K562 (cell line): ENCODE measurements at regions not wholly inside any gene's neighbourhood (a gene's known extent, or its start where the extent isn't known, plus 50 kb on each side); places are given as distances from the start of the nearest gene placed in this dataset.

Source experiments
- ATAC-seq: fragments of 200-7000 bp; cut with Tn5 transposase; 3 replicates; pipeline ENCODE4 v1.9.1; 2020; ENCODE audit warnings: moderate library complexity
- BruUV-seq: library from RNA; stranded (reverse); fragments of 400-500 nt; replicated peaks from 2 replicates; lab custom pipeline; 2021; lab: Mats Ljungman, UMichigan
- CTCF ChIA-PET: fragments of 300-600 bp; formaldehyde crosslinking; extraction: SDS; loops from one replicate; lab custom pipeline; 2021; ENCODE audit warnings: low intra/inter-chr PET ratio; lab: Yijun Ruan, JAX
- POLR2A ChIA-PET: fragments of 300-600, 350-650 bp; sonication (Branson Sonifier 250); formaldehyde crosslinking; extraction: SDS; loops from one replicate; lab custom pipeline; 2021; ENCODE audit warnings: antibody characterized with exemption, inconsistent platforms; lab: Yijun Ruan, JAX
- DNase-seq, 4 experiments: peaks; one replicate each; pipeline versions ENCODE4 v3.0.0 to v3.0.0-alpha.2; 2011 to 2018; ENCODE audit warnings: low spot score in 3 of 4, mixed read lengths in 3 of 4; ENCODE audit errors: extremely low read depth in 1 of 4
- FAIRE-seq: peaks from 2 replicates; lab custom pipeline; 2011; peaks lifted over from hg19 to GRCh38; lab: Jason Lieb, UNC
- H2AFZ ChIP-seq: 2 replicates; pipeline ENCODE4 v1.6.0; 2011; ENCODE audit warnings: low read depth, low read length, control low read depth, inconsistent platforms
- H3K27ac ChIP-seq: fragments of 200-600 bp; 3 replicates; pipeline ENCODE4 v1.8.0; 2011; ENCODE audit warnings: low read depth, mild to moderate bottlenecking, control low read depth, inconsistent platforms, low read length, moderate library complexity, mixed read lengths; ENCODE audit errors: extremely low read depth
- H3K27me3 ChIP-seq, 2 experiments: fragments of 300-600 bp in 1 of 2; 2 replicates in 1 of 2; 3 replicates in 1 of 2; pipeline versions ENCODE4 v1.6.0 to v1.8.0; 2011; ENCODE audit warnings: inconsistent platforms in 2 of 2, low read length in 2 of 2, mild to moderate bottlenecking in 1 of 2, mixed read lengths in 1 of 2, moderate library complexity in 1 of 2; ENCODE audit not compliant: control insufficient read depth in 2 of 2, insufficient read depth in 2 of 2
- H3K36me3 ChIP-seq: fragments of 300-600 bp; 3 replicates; pipeline ENCODE4 v1.8.0; 2011; ENCODE audit warnings: mild to moderate bottlenecking, low read length, inconsistent platforms; ENCODE audit not compliant: control insufficient read depth, insufficient read depth
- H3K4me1 ChIP-seq, 2 experiments: fragments of 200-600 bp in 1 of 2; replicated peaks in 1 of 2; 2 replicates in 1 of 2; 3 replicates in 1 of 2; pipeline versions ENCODE4 v1.5.1 to v1.8.0; 2011; ENCODE audit warnings: inconsistent platforms in 2 of 2, low read length in 2 of 2, mild to moderate bottlenecking in 1 of 2, mixed read lengths in 1 of 2, moderate library complexity in 1 of 2; ENCODE audit not compliant: control insufficient read depth in 2 of 2, insufficient read depth in 2 of 2
- H3K4me2 ChIP-seq: 2 replicates; pipeline ENCODE4 v1.6.1; 2011; ENCODE audit warnings: low read length, control low read depth, inconsistent platforms, mixed read lengths; ENCODE audit not compliant: insufficient read depth
- H3K4me3 ChIP-seq: fragments of 200-600 bp; sonication (generic), shearing (Covaris generic); 2 replicates; pipeline ENCODE4 v1.5.1; 2016; ENCODE audit warnings: control low read depth, inconsistent platforms
- H3K79me2 ChIP-seq: fragments of 200-600 bp; 3 replicates; pipeline ENCODE4 v1.8.0; 2011; ENCODE audit warnings: low read length, inconsistent platforms; ENCODE audit not compliant: control insufficient read depth, insufficient read depth
- H3K9ac ChIP-seq, 2 experiments: 2 replicates each; pipeline versions ENCODE4 v1.6.0 to v1.6.1; 2011; ENCODE audit warnings: low read depth in 2 of 2, low read length in 2 of 2, control low read depth in 1 of 2, inconsistent platforms in 1 of 2, mild to moderate bottlenecking in 1 of 2, mixed read lengths in 1 of 2; ENCODE audit not compliant: insufficient read depth in 1 of 2
- H3K9me1 ChIP-seq: one replicate; pipeline ENCODE4 v1.6.0; 2011; ENCODE audit warnings: inconsistent platforms, mild to moderate bottlenecking, low read length, moderate library complexity; ENCODE audit not compliant: control insufficient read depth, insufficient read depth
- H3K9me3 ChIP-seq: replicated peaks from 2 replicates; pipeline ENCODE4 v1.5.1; 2011; ENCODE audit warnings: low read depth, low read length, inconsistent platforms; ENCODE audit not compliant: control insufficient read depth, insufficient read depth
- H4K20me1 ChIP-seq: replicated peaks from 2 replicates; pipeline ENCODE4 v1.6.1; 2011; ENCODE audit warnings: low read length, inconsistent platforms, mixed read lengths; ENCODE audit not compliant: control insufficient read depth, insufficient read depth
- FOSL1 ChIP-seq: fragments of 200-800 bp; sonication (Bioruptor generic); conservative IDR thresholded peaks from 2 replicates; pipeline ENCODE4 v1.6.1; 2016; ENCODE audit warnings: missing genetic modification characterization, missing compliant biosample characterization
- HSF4 ChIP-seq: fragments of 250-450 bp; sonication (Bioruptor Pico); IDR thresholded peaks from 2 replicates; pipeline ENCODE4 v2.1.2; 2022; ENCODE audit warnings: mild to moderate bottlenecking, moderate library complexity, borderline replicate concordance
- ILF3 ChIP-seq: fragments of 450-650 bp; IDR thresholded peaks from 2 replicates; pipeline ENCODE4 v1.6.1; 2018; ENCODE audit warnings: antibody characterized with exemption, mild to moderate bottlenecking, moderate library complexity, borderline replicate concordance
- ILK ChIP-seq: fragments of 450-650 bp; IDR thresholded peaks from 2 replicates; pipeline ENCODE4 v1.6.1; 2016; ENCODE audit warnings: missing genetic modification characterization, low read depth, mild to moderate bottlenecking, missing compliant biosample characterization, moderate library complexity, borderline replicate concordance
- KLF13 ChIP-seq: fragments of 450-650 bp; IDR thresholded peaks from 2 replicates; pipeline ENCODE4 v1.6.1; 2016; ENCODE audit warnings: missing genetic modification characterization, low read depth, mild to moderate bottlenecking, missing compliant biosample characterization, moderate library complexity, borderline replicate concordance
- MAFG ChIP-seq: fragments of 450-650 bp; conservative IDR thresholded peaks from 2 replicates; pipeline ENCODE4 v1.6.1; 2016; ENCODE audit warnings: missing genetic modification characterization, missing compliant biosample characterization
- NFE2L1 ChIP-seq: fragments of 450-650 bp; IDR thresholded peaks from 2 replicates; pipeline ENCODE4 v1.6.1; 2016; ENCODE audit warnings: missing genetic modification characterization, low read depth, mild to moderate bottlenecking, missing compliant biosample characterization, moderate library complexity, borderline replicate concordance
- RCOR1 ChIP-seq, 2 experiments: IDR thresholded peaks; 2 replicates each; pipeline ENCODE4 v1.6.1; 2012; ENCODE audit warnings: low read depth in 2 of 2, low read length in 2 of 2, borderline replicate concordance in 1 of 2, improper control_type of control experiment in 1 of 2
- TAF9B ChIP-seq: fragments of 450-650 bp; IDR thresholded peaks from 2 replicates; pipeline ENCODE4 v1.6.1; 2018; ENCODE audit warnings: mild to moderate bottlenecking; ENCODE audit not compliant: partially characterized antibody
- TCF3 ChIP-seq: sonication (generic); formaldehyde crosslinking; IDR thresholded peaks from 2 replicates; pipeline ENCODE4 v1.4.0; 2020; ENCODE audit warnings: mild to moderate bottlenecking, missing genetic modification reagents
- TEAD2 ChIP-seq: fragments of 450-650 bp; IDR thresholded peaks from 2 replicates; pipeline ENCODE4 v1.6.1; 2016; ENCODE audit warnings: missing genetic modification characterization, control low read depth, missing compliant biosample characterization
- WHSC1 ChIP-seq: IDR thresholded peaks from one replicate; pipeline ENCODE4 v1.6.1; 2012; ENCODE audit warnings: low read length, control low read depth, inconsistent platforms
- ZFX ChIP-seq: sonication (generic); formaldehyde crosslinking; IDR thresholded peaks from 2 replicates; pipeline ENCODE4 v1.8.0; 2022; ENCODE audit warnings: mild to moderate bottlenecking, missing genetic modification reagents, moderate library complexity
- ZNF232 ChIP-seq: sonication (generic); formaldehyde crosslinking; IDR thresholded peaks from 2 replicates; pipeline ENCODE4 v1.8.0; 2022; ENCODE audit warnings: mild to moderate bottlenecking, missing genetic modification reagents
- ZNF830 ChIP-seq: fragments of 250-450 bp; sonication (Bioruptor Pico); IDR thresholded peaks from 2 replicates; pipeline ENCODE4 v1.5.0; 2021; ENCODE audit warnings: mild to moderate bottlenecking
- WGBS: fragments of 100-300 bp; shearing (Covaris generic); methylation state at CpG from one replicate; pipeline ENCODE4 v1.1.6; 2016; ENCODE audit warnings: low coverage, mixed read lengths; ENCODE audit not compliant: insufficient coverage; ENCODE audit errors: missing lambda C conversion rate; 5-methylcytosine and 5-hydroxymethylcytosine counted together
- in situ Hi-C: fragments of 300-500 bp; cut with MboI; formaldehyde crosslinking; loops from 4 replicates; pipeline ENCODE4 v1.15.0; 2018; ENCODE audit warnings: inconsistent platforms, mixed read lengths
- intact Hi-C: fragments of 100-400 bp; cut with micrococcal nuclease; formaldehyde crosslinking; loops from 2 replicates; pipeline ENCODE4 v1.14.2; 2022
- TF ChIP-seq, protein P1 (sequence below): fragments of 250-450 bp; sonication (Bioruptor Pico); IDR thresholded peaks from 2 replicates; pipeline ENCODE4 v1.8.0; 2021; ENCODE audit warnings: moderate library complexity, mild to moderate bottlenecking, inconsistent platforms
- TF ChIP-seq, protein P2 (sequence below): fragments of 250-450 bp; sonication (Bioruptor Pico); IDR thresholded peaks from 2 replicates; pipeline ENCODE4 v1.4.0; 2020; ENCODE audit warnings: mild to moderate bottlenecking, moderate library complexity
- TF ChIP-seq, protein P3 (sequence below): conservative IDR thresholded peaks from 2 replicates; pipeline ENCODE4 v1.6.1; 2011; ENCODE audit warnings: low read depth, mild to moderate bottlenecking, low read length; ENCODE audit not compliant: control insufficient read depth

DNA sequence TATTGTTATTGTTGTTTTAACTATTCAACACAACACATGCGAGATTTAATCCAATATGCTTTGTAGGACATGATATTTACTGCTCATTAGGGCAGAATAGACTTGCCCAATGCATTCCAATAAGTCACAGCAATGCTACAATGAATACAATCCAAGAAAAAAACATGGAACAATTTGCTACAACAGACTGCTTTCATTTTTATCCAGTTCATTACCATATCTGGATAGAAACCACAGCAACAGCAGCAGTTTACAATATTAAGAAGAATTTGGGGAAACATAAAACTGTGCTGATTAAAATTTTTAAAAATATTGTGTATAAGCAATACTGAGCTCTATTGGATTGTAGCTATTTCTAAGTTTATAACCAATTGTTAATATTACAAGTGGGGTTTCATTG, 833.0 kb downstream of the DIAPH3 start (continued):
- TF ChIP-seq KLF13 (tag) (no peak), ZFX (CRISPR knock-in tag) (no peak)
- TF ChIP-seq, protein P1, sequence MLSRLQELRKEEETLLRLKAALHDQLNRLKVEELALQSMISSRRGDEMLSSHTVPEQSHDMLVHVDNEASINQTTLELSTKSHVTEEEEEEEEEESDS (CRISPR knock-in tag), result no peak
- TF ChIP-seq, all 486 proteins: peak for 0

DNA sequence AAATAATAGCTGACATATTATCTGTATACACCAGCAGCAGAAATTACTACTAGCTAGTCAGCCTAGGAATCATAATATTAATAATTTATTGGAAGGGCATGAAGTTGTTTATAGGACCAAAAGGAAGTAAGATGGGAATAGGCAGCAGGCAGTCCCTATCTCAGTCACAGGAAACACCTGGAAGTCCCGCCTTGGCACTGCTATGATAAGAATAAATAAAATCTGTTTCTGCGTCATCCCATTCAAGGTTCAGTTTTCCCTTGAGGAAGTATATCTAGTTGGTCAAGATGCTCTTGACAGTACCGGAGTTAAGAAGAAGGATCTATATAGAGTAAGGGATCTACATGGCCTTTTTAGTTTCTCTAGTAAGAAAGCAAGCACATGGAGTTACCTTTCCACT, 830.8 kb downstream of the DIAPH3 start:
- Histone ChIP-seq H3K4me3 (no peak overlapping the region), H3K27me3 (no peaks in the 10 kb centered on the region), H3K36me3 (no peaks in the 10 kb centered on the region), H2AFZ (no peak overlapping the region), H4K20me1 (no peaks in the 10 kb centered on the region), H3K4me1 (no peaks in the 10 kb centered on the region), H3K9ac (no peak overlapping the region), H3K9me3 (no peaks in the 10 kb centered on the region), H3K27ac (no peak overlapping the region), H3K79me2 (no peaks in the 10 kb centered on the region), H3K4me2 (no peak overlapping the region), H3K9me1 (no peaks in the 10 kb centered on the region)
- ChIA-PET CTCF (no interaction called here), POLR2A (no interaction called here)
- ATAC-seq (no peak), DNase-seq (no peak), FAIRE-seq (no peak)
- no TSS peak for BruUV-seq
- in situ Hi-C loops, result no loop called here
- 0% methylated on average over 3 of the region's 3 CpGs for WGBS
- intact Hi-C loops, result no loop called here
- TF ChIP-seq NFE2L1 (tag), result no peak
- no peak for TF ChIP-seq TCF3 (CRISPR knock-in tag)
- TF ChIP-seq FOSL1 (tag), result no peak
- TF ChIP-seq WHSC1, result no peak
- TF ChIP-seq ILK, result no peak
- no peak for TF ChIP-seq TAF9B
- TF ChIP-seq, protein P2, sequence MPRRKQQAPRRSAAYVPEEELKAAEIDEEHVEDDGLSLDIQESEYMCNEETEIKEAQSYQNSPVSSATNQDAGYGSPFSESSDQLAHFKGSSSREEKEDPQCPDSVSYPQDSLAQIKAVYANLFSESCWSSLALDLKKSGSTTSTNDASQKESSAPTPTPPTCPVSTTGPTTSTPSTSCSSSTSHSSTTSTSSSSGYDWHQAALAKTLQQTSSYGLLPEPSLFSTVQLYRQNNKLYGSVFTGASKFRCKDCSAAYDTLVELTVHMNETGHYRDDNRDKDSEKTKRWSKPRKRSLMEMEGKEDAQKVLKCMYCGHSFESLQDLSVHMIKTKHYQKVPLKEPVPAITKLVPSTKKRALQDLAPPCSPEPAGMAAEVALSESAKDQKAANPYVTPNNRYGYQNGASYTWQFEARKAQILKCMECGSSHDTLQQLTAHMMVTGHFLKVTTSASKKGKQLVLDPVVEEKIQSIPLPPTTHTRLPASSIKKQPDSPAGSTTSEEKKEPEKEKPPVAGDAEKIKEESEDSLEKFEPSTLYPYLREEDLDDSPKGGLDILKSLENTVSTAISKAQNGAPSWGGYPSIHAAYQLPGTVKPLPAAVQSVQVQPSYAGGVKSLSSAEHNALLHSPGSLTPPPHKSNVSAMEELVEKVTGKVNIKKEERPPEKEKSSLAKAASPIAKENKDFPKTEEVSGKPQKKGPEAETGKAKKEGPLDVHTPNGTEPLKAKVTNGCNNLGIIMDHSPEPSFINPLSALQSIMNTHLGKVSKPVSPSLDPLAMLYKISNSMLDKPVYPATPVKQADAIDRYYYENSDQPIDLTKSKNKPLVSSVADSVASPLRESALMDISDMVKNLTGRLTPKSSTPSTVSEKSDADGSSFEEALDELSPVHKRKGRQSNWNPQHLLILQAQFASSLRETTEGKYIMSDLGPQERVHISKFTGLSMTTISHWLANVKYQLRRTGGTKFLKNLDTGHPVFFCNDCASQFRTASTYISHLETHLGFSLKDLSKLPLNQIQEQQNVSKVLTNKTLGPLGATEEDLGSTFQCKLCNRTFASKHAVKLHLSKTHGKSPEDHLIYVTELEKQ (CRISPR knock-in tag), result no peak
- no peak for TF ChIP-seq ZNF232 (CRISPR knock-in tag)
- TF ChIP-seq HSF4 (CRISPR knock-in tag), result no peak
- TF ChIP-seq RCOR1 (IDR thresholded peaks at IDR 0.05; ENCODE audit: borderline replicate concordance in 1 of 2, low read depth in 2 of 2, low read length in 2 of 2), result no peak
- no peak for TF ChIP-seq MAFG (tag)
- TF ChIP-seq, protein P3, sequence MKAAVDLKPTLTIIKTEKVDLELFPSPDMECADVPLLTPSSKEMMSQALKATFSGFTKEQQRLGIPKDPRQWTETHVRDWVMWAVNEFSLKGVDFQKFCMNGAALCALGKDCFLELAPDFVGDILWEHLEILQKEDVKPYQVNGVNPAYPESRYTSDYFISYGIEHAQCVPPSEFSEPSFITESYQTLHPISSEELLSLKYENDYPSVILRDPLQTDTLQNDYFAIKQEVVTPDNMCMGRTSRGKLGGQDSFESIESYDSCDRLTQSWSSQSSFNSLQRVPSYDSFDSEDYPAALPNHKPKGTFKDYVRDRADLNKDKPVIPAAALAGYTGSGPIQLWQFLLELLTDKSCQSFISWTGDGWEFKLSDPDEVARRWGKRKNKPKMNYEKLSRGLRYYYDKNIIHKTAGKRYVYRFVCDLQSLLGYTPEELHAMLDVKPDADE, result no peak
- no peak for TF ChIP-seq TEAD2 (tag)
- no peak for TF ChIP-seq ZNF830 (CRISPR knock-in tag)
- no peak for TF ChIP-seq ILF3
